GM12872 (cell line): ENCODE measurements at regions not wholly inside any gene's neighbourhood (a gene's known extent, or its start where the extent isn't known, plus 50 kb on each side); places are given as distances from the start of the nearest gene placed in this dataset.
A peak's percentile ranks its signal among the peaks of the same experiment; 100 is the strongest.

Experiments
- CTCF ChIP-seq: IDR thresholded peaks from 3 replicates; pipeline ENCODE4 v1.5.1; 2011; ENCODE audit warnings: low read depth, mild to moderate bottlenecking, low read length, moderate library complexity; ENCODE audit not compliant: insufficient read depth

DNA sequence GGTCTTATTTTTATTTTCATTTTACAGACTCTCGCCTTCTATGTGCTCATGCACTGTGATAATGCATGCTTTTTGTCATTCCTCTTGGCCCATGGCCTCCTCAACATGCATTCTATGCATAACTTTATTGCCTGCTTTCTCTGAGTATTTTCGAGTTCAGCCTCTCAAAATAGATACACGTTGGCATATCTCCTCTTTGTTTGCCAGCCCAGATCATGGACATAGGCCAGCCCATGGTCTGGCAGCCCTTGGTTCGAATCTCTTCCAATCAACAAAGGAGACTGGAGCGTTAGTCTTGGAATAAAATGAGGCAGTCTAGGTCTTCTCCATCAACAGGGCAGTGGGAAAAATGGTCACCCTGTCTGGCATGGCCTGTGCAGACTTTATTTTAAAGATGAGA lies 279.5 kb upstream of the ADAMTS16 start:
- no peak for TF ChIP-seq CTCF

GRCh38 chr5:4862500-4862899 lies 277.6 kb upstream of the ADAMTS16 start:
- peak; percentile 51; the same call in 2 of the 3 replicates for TF ChIP-seq CTCF

DNA sequence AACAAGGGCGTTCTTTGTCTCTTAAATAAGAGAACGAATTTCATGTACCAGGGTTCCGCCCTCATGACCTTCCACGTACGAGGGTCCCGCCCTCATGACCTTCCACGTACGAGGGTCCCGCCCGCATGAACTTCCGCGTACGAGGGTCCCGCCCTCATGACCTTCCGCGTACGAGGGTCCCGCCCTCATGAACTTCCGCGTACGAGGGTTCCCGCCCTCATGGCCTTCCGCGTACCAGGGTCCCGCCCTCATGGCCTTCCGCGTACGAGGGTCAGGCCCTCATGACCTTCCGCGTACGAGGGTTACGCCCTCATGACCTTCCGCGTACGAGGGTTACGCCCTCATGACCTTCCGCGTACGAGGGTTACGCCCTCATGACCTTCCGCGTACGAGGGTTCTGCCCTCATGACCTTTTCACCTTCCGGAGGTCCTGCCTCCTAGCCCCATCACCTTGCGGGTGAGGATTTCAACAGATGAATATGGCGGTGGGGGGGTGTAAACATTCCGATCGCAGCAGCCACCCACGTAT lies 273.9 kb upstream of the ADAMTS16 start:
- TF ChIP-seq CTCF: no peak

DNA sequence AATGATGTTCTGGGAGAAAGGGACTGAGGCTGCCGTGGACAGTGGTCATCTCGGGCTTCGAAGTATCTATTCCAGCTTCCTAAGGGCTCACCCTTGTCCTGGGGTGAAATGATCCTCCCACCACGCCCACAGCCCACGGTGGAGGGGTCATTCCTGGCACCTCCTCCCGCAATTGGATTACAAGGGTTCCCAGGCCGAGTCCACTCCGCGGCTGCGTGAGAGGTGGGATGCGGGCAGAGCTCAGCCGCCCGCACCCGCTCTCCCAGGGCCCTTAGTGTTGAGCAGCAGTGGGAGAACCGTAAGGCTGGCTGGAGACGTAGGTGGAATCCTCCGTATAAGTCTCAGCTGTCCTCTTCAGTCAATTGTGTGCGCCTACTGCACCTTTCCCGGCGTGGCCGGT lies 273.3 kb upstream of the ADAMTS16 start:
- no peak for TF ChIP-seq CTCF

- TF ChIP-seq CTCF: peak; percentile 89
These were observed 271.9 kb upstream of the ADAMTS16 start for GRCh38 chr5:4868140-4868735.

GRCh38 chr5:4873652-4874051 lies 266.5 kb upstream of the ADAMTS16 start:
- no peak for TF ChIP-seq CTCF

DNA sequence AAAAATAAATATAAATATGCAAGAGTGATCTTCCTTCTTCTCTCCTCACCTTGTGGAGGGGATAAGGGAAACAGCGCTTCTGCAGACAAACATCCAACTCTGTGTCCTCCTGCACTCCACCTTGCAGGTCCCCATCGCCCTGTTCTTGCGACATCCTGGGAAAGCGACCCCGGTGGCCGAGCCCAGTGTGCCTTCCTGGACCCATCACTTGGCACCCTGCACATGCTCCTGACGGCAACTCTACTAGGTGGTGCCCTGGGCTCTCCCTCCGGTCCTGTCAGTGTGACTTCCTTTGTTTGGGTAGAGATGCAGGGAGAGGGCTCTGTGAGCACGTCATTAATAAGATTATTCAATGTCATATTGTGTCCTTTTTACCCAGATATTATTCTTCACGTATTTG lies 266.0 kb upstream of the ADAMTS16 start:
- no peak for TF ChIP-seq CTCF
